Astrocyte (in vitro differentiated cells and primary cell): ENCODE measurements at regions not wholly inside any gene's neighbourhood (a gene's known extent, or its start where the extent isn't known, plus 50 kb on each side); places are given as distances from the start of the nearest gene placed in this dataset.

Source experiments
- DNase-seq: peaks from one replicate; pipeline ENCODE4 v3.0.0-alpha.2; 2010; ENCODE audit warnings: low read depth
- FAIRE-seq: peaks from 2 replicates; lab custom pipeline; 2011; peaks lifted over from hg19 to GRCh38; lab: Jason Lieb, UNC
- H2AFZ ChIP-seq: 2 replicates; pipeline ENCODE4 v1.6.0; 2012; ENCODE audit warnings: low read depth, low read length, inconsistent platforms
- H3K27ac ChIP-seq: 2 replicates; pipeline ENCODE4 v1.5.1; 2011; ENCODE audit warnings: low read depth, low read length, inconsistent platforms
- H3K27me3 ChIP-seq: 2 replicates; pipeline ENCODE4 v1.6.0; 2011; ENCODE audit warnings: low read length, inconsistent platforms; ENCODE audit not compliant: insufficient read depth
- H3K36me3 ChIP-seq: 2 replicates; pipeline ENCODE4 v1.5.1; 2011; ENCODE audit warnings: low read length, inconsistent platforms; ENCODE audit not compliant: insufficient read depth
- H3K4me1 ChIP-seq: 2 replicates; pipeline ENCODE4 v1.5.1; 2011; ENCODE audit warnings: low read length, inconsistent platforms; ENCODE audit not compliant: insufficient read depth
- H3K4me2 ChIP-seq: 2 replicates; pipeline ENCODE4 v1.6.0; 2012; ENCODE audit warnings: low read length, inconsistent platforms
- H3K4me3 ChIP-seq: 2 replicates; pipeline ENCODE4 v1.5.1; 2011; ENCODE audit warnings: low read depth, mild to moderate bottlenecking, low read length, inconsistent platforms; ENCODE audit not compliant: insufficient read depth
- H3K79me2 ChIP-seq: 2 replicates; pipeline ENCODE4 v1.6.0; 2012; ENCODE audit warnings: mild to moderate bottlenecking, low read length, inconsistent platforms; ENCODE audit not compliant: insufficient read depth
- H3K9ac ChIP-seq: 2 replicates; pipeline ENCODE4 v1.6.0; 2012; ENCODE audit warnings: mild to moderate bottlenecking, low read length, inconsistent platforms
- H3K9me3 ChIP-seq: 2 replicates; pipeline ENCODE4 v1.5.1; 2012; ENCODE audit warnings: low read depth, mild to moderate bottlenecking, low read length, inconsistent platforms; ENCODE audit not compliant: insufficient read depth
- H4K20me1 ChIP-seq: 2 replicates; pipeline ENCODE4 v1.6.0; 2012; ENCODE audit warnings: low read length, inconsistent platforms; ENCODE audit not compliant: insufficient read depth
- H3K27ac Mint-ChIP-seq: one replicate; pipeline ENCODE4 v1.8.0; 2021; ENCODE audit warnings: mild to moderate bottlenecking, mixed read lengths; ENCODE audit not compliant: unreplicated experiment
- H3K27me3 Mint-ChIP-seq: one replicate; pipeline ENCODE4 v1.8.0; 2021; ENCODE audit warnings: low read depth, mixed read lengths; ENCODE audit not compliant: unreplicated experiment
- H3K36me3 Mint-ChIP-seq: one replicate; pipeline ENCODE4 v1.8.0; 2021; ENCODE audit warnings: low read depth, mixed read lengths; ENCODE audit not compliant: unreplicated experiment
- H3K4me1 Mint-ChIP-seq: one replicate; pipeline ENCODE4 v1.8.0; 2021; ENCODE audit warnings: low read depth, mixed read lengths; ENCODE audit not compliant: unreplicated experiment
- H3K4me3 Mint-ChIP-seq: one replicate; pipeline ENCODE4 v1.8.0; 2021; ENCODE audit warnings: mild to moderate bottlenecking, moderate library complexity, mixed read lengths; ENCODE audit not compliant: unreplicated experiment
- H3K9me3 Mint-ChIP-seq: one replicate; pipeline ENCODE4 v1.8.0; 2021; ENCODE audit warnings: mild to moderate bottlenecking, mixed read lengths; ENCODE audit not compliant: unreplicated experiment
- CTCF ChIP-seq: IDR thresholded peaks from 2 replicates; pipeline ENCODE4 v1.5.1; 2011; ENCODE audit warnings: low read depth, mild to moderate bottlenecking, inconsistent platforms, low read length, moderate library complexity; ENCODE audit not compliant: insufficient read depth
- EZH2 ChIP-seq: IDR thresholded peaks from 2 replicates; pipeline ENCODE4 v1.6.1; 2012; ENCODE audit warnings: mild to moderate bottlenecking, low read length, inconsistent platforms; ENCODE audit not compliant: insufficient read depth

GRCh38 chr4:138056541-138056940, 185.6 kb downstream of the SLC7A11 start:
- FAIRE-seq = peak; percentile 32
- H3K4me2 ChIP-seq = no peak overlapping the region

GRCh38 chr4:138055890-138056289, 186.3 kb downstream of the SLC7A11 start:
- no peaks in the 10 kb centered on the region for H3K27me3 ChIP-seq
- H3K79me2 ChIP-seq = no peaks in the 10 kb centered on the region
- H3K4me3 ChIP-seq = peak overlapping the region; percentile 16
- H3K36me3 Mint-ChIP-seq = no peaks in the 10 kb centered on the region
- H3K4me3 Mint-ChIP-seq = no peak overlapping the region
- no peaks in the 10 kb centered on the region for H3K36me3 ChIP-seq
- no peaks in the 10 kb centered on the region for H3K9me3 Mint-ChIP-seq
- TF ChIP-seq EZH2 (no peak), CTCF (no peak)
- no peaks in the 10 kb centered on the region for H4K20me1 ChIP-seq
- H3K27me3 Mint-ChIP-seq = no peaks in the 10 kb centered on the region
- peak overlapping the region; percentile 55 for H3K4me2 ChIP-seq
- H3K9me3 ChIP-seq = no peaks in the 10 kb centered on the region
- H2AFZ ChIP-seq = no peak overlapping the region
- H3K27ac ChIP-seq = peak overlapping the region; percentile 78
- H3K4me1 ChIP-seq = peaks cover 25% of the 10 kb centered on the region
- no peak overlapping the region for H3K27ac Mint-ChIP-seq
- FAIRE-seq (peak; percentile 73), DNase-seq (peak; percentile 61)
- H3K4me1 Mint-ChIP-seq = peaks cover 22% of the 10 kb centered on the region
- peak overlapping the region; percentile 31 for H3K9ac ChIP-seq

More at GRCh38 chr4:138056541-138056940, 185.6 kb downstream of the SLC7A11 start:
- H3K27me3 Mint-ChIP-seq = no peaks in the 10 kb centered on the region
- Histone ChIP-seq H3K9me3 (no peaks in the 10 kb centered on the region), H3K36me3 (no peaks in the 10 kb centered on the region), H4K20me1 (no peaks in the 10 kb centered on the region), H3K4me1 (peaks cover 20% of the 10 kb centered on the region), H3K4me3 (no peak overlapping the region), H3K9ac (no peak overlapping the region), H2AFZ (peak overlapping the region; percentile 26), H3K27me3 (no peaks in the 10 kb centered on the region), H3K27ac (peak overlapping the region; percentile 29), H3K79me2 (no peaks in the 10 kb centered on the region)
- no peak for DNase-seq
- H3K4me3 Mint-ChIP-seq = no peak overlapping the region
- H3K4me1 Mint-ChIP-seq = peaks cover 17% of the 10 kb centered on the region
- TF ChIP-seq EZH2 = no peak
- TF ChIP-seq CTCF = no peak
- no peaks in the 10 kb centered on the region for H3K36me3 Mint-ChIP-seq
- no peak overlapping the region for H3K27ac Mint-ChIP-seq
- H3K9me3 Mint-ChIP-seq = no peaks in the 10 kb centered on the region

DNA sequence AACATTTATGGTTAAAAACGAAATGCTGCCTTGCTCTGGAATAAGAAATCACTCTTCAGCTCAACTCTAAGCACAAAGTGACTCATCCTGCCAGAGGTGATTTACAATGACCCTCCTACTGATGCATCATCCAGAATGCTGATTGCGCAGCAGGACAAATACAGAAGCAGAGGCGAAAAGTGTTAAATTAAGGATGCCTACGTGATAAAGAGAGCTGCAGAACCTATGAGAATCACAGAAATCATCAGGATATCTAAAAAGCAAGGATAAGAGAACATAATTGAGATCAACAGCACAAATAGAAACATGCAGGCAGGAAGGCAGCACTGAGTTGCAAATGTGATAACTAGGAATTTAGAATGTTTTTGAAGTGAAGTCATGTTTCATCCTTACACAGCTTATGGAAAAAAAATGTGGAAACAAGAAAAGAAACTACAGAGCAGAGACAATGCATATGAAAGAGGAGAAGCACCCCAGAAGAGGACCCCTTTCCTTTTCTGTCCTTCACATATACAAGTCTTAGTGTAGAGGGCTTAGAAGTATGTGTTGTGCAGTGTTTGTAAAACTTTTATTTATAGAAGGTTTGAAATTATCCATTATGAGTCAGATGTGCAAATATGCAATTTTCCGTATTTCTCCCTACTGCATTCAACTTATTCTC, 188.4 kb downstream of the SLC7A11 start:
- Histone ChIP-seq H3K27ac (peak overlapping the region; percentile 78), H3K4me3 (peak overlapping the region; percentile 52), H3K4me1 (peaks cover 40% of the 10 kb centered on the region), H3K79me2 (no peaks in the 10 kb centered on the region), H3K9me3 (no peaks in the 10 kb centered on the region), H4K20me1 (no peaks in the 10 kb centered on the region), H3K36me3 (no peaks in the 10 kb centered on the region), H3K27me3 (no peaks in the 10 kb centered on the region), H3K4me2 (peak overlapping the region; percentile 80), H2AFZ (peak overlapping the region; percentile 4), H3K9ac (peak overlapping the region; percentile 60)
- Mint-ChIP-seq H3K27ac (peak overlapping the region; percentile 82), H3K4me1 (peaks cover 32% of the 10 kb centered on the region), H3K27me3 (no peaks in the 10 kb centered on the region), H3K4me3 (peak overlapping the region; percentile 63), H3K36me3 (no peaks in the 10 kb centered on the region), H3K9me3 (no peaks in the 10 kb centered on the region)
- DNase-seq = peak; percentile 92
- FAIRE-seq = peak; percentile 84
- TF ChIP-seq EZH2 (no peak), CTCF (no peak)
